Activated T-helper 1 cell treated with Interleukin-2 at 50 U/mL for 16 hours (primary cell): ENCODE measurements at regions not wholly inside any gene's neighbourhood (a gene's known extent, or its start where the extent isn't known, plus 50 kb on each side); places are given as distances from the start of the nearest gene placed in this dataset.
"Not testable (repeated sequence)": the region's sequence is repeated elsewhere in the genome, so short reads cannot be mapped to it uniquely, and the experiment has no call there.

Experiments used
- DNase-seq: peaks from one replicate; pipeline ENCODE4 v3.0.0-alpha.2; 2020; ENCODE audit warnings: low read depth

GRCh38 chr1:198809247-198809646 is 170.4 kb downstream of the PTPRC start:
- no peak for DNase-seq

- no peak for DNase-seq
These were observed 172.6 kb downstream of the PTPRC start for GRCh38 chr1:198811449-198811848.

- no peak for DNase-seq
These were observed 184.8 kb downstream of the PTPRC start for GRCh38 chr1:198823626-198824025.

- no peak for DNase-seq
These were observed 186.4 kb downstream of the PTPRC start for GRCh38 chr1:198825254-198825653.

- DNase-seq: no peak
These were observed 190.5 kb downstream of the PTPRC start for GRCh38 chr1:198829356-198829755.

- DNase-seq: no peak
These were observed 191.1 kb downstream of the PTPRC start for GRCh38 chr1:198829944-198830343.

- no peak for DNase-seq
These were observed 191.6 kb downstream of the PTPRC start for GRCh38 chr1:198830412-198830811.

GRCh38 chr1:198833706-198834503 is 195.1 kb downstream of the PTPRC start:
- no peak for DNase-seq

GRCh38 chr1:198837278-198838021 is 198.6 kb downstream of the PTPRC start:
- DNase-seq: no peak

GRCh38 chr1:198838022-198838342 is 199.1 kb downstream of the PTPRC start:
- DNase-seq: no peak

- DNase-seq: no peak
These were observed 202.6 kb downstream of the PTPRC start for GRCh38 chr1:198841477-198841876.

GRCh38 chr1:198842686-198843085 is 203.8 kb downstream of the PTPRC start:
- no peak for DNase-seq

- no peak for DNase-seq
These were observed 206.4 kb downstream of the PTPRC start for GRCh38 chr1:198845271-198845670.

GRCh38 chr1:198845851-198846250 is 207.0 kb downstream of the PTPRC start:
- no peak for DNase-seq

GRCh38 chr1:198846556-198846955 is 207.7 kb downstream of the PTPRC start:
- no peak for DNase-seq

GRCh38 chr1:198848206-198848605 is 209.4 kb downstream of the PTPRC start:
- DNase-seq: no peak

- no peak for DNase-seq
These were observed 209.8 kb downstream of the PTPRC start for GRCh38 chr1:198848649-198849048.

- DNase-seq: no peak
These were observed 210.3 kb downstream of the PTPRC start for GRCh38 chr1:198849093-198849492.

GRCh38 chr1:198850196-198850595 is 211.4 kb downstream of the PTPRC start:
- DNase-seq: no peak

- DNase-seq: not testable (repeated sequence)
These were observed 212.1 kb downstream of the PTPRC start for GRCh38 chr1:198850966-198851365.

- no peak for DNase-seq
These were observed 217.8 kb downstream of the PTPRC start for GRCh38 chr1:198856601-198857000.

- DNase-seq: no peak
These were observed 219.2 kb downstream of the PTPRC start for GRCh38 chr1:198858033-198858432.

GRCh38 chr1:198860371-198860770 is 221.5 kb downstream of the PTPRC start:
- no peak for DNase-seq

GRCh38 chr1:198861636-198862035 is 222.8 kb downstream of the PTPRC start:
- no peak for DNase-seq
